ENCODE measurements at regions not wholly inside any gene's neighbourhood (a gene's known extent, or its start where the extent isn't known, plus 50 kb on each side); places are given as distances from the start of the nearest gene placed in this dataset.
"Not testable (repeated sequence)": the region's sequence is repeated elsewhere in the genome, so short reads cannot be mapped to it uniquely, and the experiment has no call there.

- not testable (repeated sequence) for TF ChIP-seq CTCF, POLR2A (IDR thresholded peaks at IDR 0.05)
Measured at GRCh38 chr6:86701228-86701627, 236.1 kb upstream of the HTR1E start.
